HG03135 (cell line): ENCODE measurements at regions not wholly inside any gene's neighbourhood (a gene's known extent, or its start where the extent isn't known, plus 50 kb on each side); places are given as distances from the start of the nearest gene placed in this dataset.
"Not testable (repeated sequence)": the region's sequence is repeated elsewhere in the genome, so short reads cannot be mapped to it uniquely, and the experiment has no call there.

Experiments used
- ATAC-seq: cut with Tn5 transposase; IDR thresholded peaks from one replicate; pipeline ENCODE4 v1.9.1; 2021; ENCODE audit warnings: mild to moderate bottlenecking, moderate library complexity; ENCODE audit not compliant: unreplicated experiment

- no peak for ATAC-seq
Observed at GRCh38 chr4:132642016-132642817, 506.9 kb upstream of the PCDH10 start.

GRCh38 chr4:132646186-132646585, 502.9 kb upstream of the PCDH10 start:
- ATAC-seq = peak; percentile 72

- ATAC-seq = no peak
Observed at GRCh38 chr4:132651196-132651595, 497.9 kb upstream of the PCDH10 start.

GRCh38 chr4:132660181-132660580, 488.9 kb upstream of the PCDH10 start:
- no peak for ATAC-seq

GRCh38 chr4:132662456-132662855, 486.6 kb upstream of the PCDH10 start:
- ATAC-seq = no peak

- ATAC-seq = no peak
Observed at GRCh38 chr4:132669786-132670185, 479.3 kb upstream of the PCDH10 start.

GRCh38 chr4:132670557-132670956, 478.5 kb upstream of the PCDH10 start:
- no peak for ATAC-seq

GRCh38 chr4:132683957-132684356, 465.1 kb upstream of the PCDH10 start:
- no peak for ATAC-seq

GRCh38 chr4:132691026-132691425, 458.1 kb upstream of the PCDH10 start:
- no peak for ATAC-seq

GRCh38 chr4:132691668-132692067, 457.4 kb upstream of the PCDH10 start:
- ATAC-seq = no peak

- ATAC-seq = no peak
Observed at GRCh38 chr4:132694775-132695174, 454.3 kb upstream of the PCDH10 start.

GRCh38 chr4:132697505-132697904, 451.6 kb upstream of the PCDH10 start:
- ATAC-seq = not testable (repeated sequence)

GRCh38 chr4:132707955-132708354, 441.1 kb upstream of the PCDH10 start:
- no peak for ATAC-seq

GRCh38 chr4:132709056-132709455, 440.0 kb upstream of the PCDH10 start:
- no peak for ATAC-seq

- no peak for ATAC-seq
Observed at GRCh38 chr4:132710971-132711370, 438.1 kb upstream of the PCDH10 start.

- ATAC-seq = no peak
Observed at GRCh38 chr4:132737344-132737743, 411.8 kb upstream of the PCDH10 start.

- no peak for ATAC-seq
Observed at GRCh38 chr4:132759199-132759780, 389.8 kb upstream of the PCDH10 start.

GRCh38 chr4:132763465-132763864, 385.6 kb upstream of the PCDH10 start:
- no peak for ATAC-seq

GRCh38 chr4:132767901-132768300, 381.2 kb upstream of the PCDH10 start:
- ATAC-seq = no peak

GRCh38 chr4:132770776-132771175, 378.3 kb upstream of the PCDH10 start:
- ATAC-seq = no peak

GRCh38 chr4:132792310-132792709, 356.8 kb upstream of the PCDH10 start:
- no peak for ATAC-seq

GRCh38 chr4:132797856-132798255, 351.2 kb upstream of the PCDH10 start:
- ATAC-seq = no peak
